GM18858 (cell line): ENCODE measurements at regions not wholly inside any gene's neighbourhood (a gene's known extent, or its start where the extent isn't known, plus 50 kb on each side); places are given as distances from the start of the nearest gene placed in this dataset.

ENCODE experiments used
- ATAC-seq: cut with Tn5 transposase; IDR thresholded peaks from one replicate; pipeline ENCODE4 v1.9.1; 2021; ENCODE audit not compliant: unreplicated experiment

GRCh38 chr2:226622484-226622883, 177.1 kb downstream of the IRS1 start:
- no peak for ATAC-seq

GRCh38 chr2:226620176-226620575, 179.4 kb downstream of the IRS1 start:
- no peak for ATAC-seq

GRCh38 chr2:226619707-226620106, 179.9 kb downstream of the IRS1 start:
- no peak for ATAC-seq

- no peak for ATAC-seq
Observed at GRCh38 chr2:226618875-226619605, 180.6 kb downstream of the IRS1 start.

GRCh38 chr2:226618544-226618874, 181.1 kb downstream of the IRS1 start:
- no peak for ATAC-seq

- ATAC-seq: no peak
Observed at GRCh38 chr2:226615891-226616290, 183.7 kb downstream of the IRS1 start.

- no peak for ATAC-seq
Observed at GRCh38 chr2:226611944-226612318, 187.7 kb downstream of the IRS1 start.

- no peak for ATAC-seq
Observed at GRCh38 chr2:226611196-226611943, 188.2 kb downstream of the IRS1 start.

GRCh38 chr2:226609366-226609765, 190.3 kb downstream of the IRS1 start:
- ATAC-seq: no peak

- ATAC-seq: no peak
Observed at GRCh38 chr2:226608451-226608850, 191.2 kb downstream of the IRS1 start.

GRCh38 chr2:226607379-226607778, 192.2 kb downstream of the IRS1 start:
- no peak for ATAC-seq

- ATAC-seq: no peak
Observed at GRCh38 chr2:226605642-226606041, 194.0 kb downstream of the IRS1 start.

- no peak for ATAC-seq
Observed at GRCh38 chr2:226603606-226604005, 196.0 kb downstream of the IRS1 start.

- no peak for ATAC-seq
Observed at GRCh38 chr2:226601881-226602662, 197.5 kb downstream of the IRS1 start.

GRCh38 chr2:226600802-226601201, 198.8 kb downstream of the IRS1 start:
- ATAC-seq: no peak

- no peak for ATAC-seq
Observed at GRCh38 chr2:226600184-226600583, 199.4 kb downstream of the IRS1 start.

- no peak for ATAC-seq
Observed at GRCh38 chr2:226589043-226589442, 210.6 kb downstream of the IRS1 start.

GRCh38 chr2:226585130-226585561, 214.5 kb downstream of the IRS1 start:
- no peak for ATAC-seq

GRCh38 chr2:226584518-226585055, 215.0 kb downstream of the IRS1 start:
- ATAC-seq: no peak

- ATAC-seq: no peak
Observed at GRCh38 chr2:226583715-226584114, 215.9 kb downstream of the IRS1 start.

GRCh38 chr2:226581661-226582060, 218.0 kb downstream of the IRS1 start:
- ATAC-seq: no peak

- no peak for ATAC-seq
Observed at GRCh38 chr2:226581004-226581403, 218.6 kb downstream of the IRS1 start.
